Panc1 (cell line): ENCODE measurements at regions not wholly inside any gene's neighbourhood (a gene's known extent, or its start where the extent isn't known, plus 50 kb on each side); places are given as distances from the start of the nearest gene placed in this dataset.

Experiments
- SIN3A ChIP-seq: IDR thresholded peaks from 2 replicates; pipeline ENCODE4 v1.6.1; 2012; ENCODE audit warnings: low read depth, mild to moderate bottlenecking, low read length, moderate library complexity, borderline replicate concordance; ENCODE audit not compliant: insufficient read depth
- TCF7L2 ChIP-seq: IDR thresholded peaks from 2 replicates; pipeline ENCODE4 v1.6.1; 2011; ENCODE audit warnings: mild to moderate bottlenecking, low read depth, low read length, inconsistent platforms
- TF ChIP-seq, protein P1 (sequence below): fragments of 450-650 bp; IDR thresholded peaks from 2 replicates; pipeline ENCODE4 v1.5.1; 2017; ENCODE audit warnings: mild to moderate bottlenecking
- TF ChIP-seq, protein P2 (sequence below), 2 experiments: IDR thresholded peaks; 2 replicates each; pipeline ENCODE4 v1.6.1; 2011 to 2012; ENCODE audit warnings: low read depth in 2 of 2, control low read depth in 1 of 2, low read length in 1 of 2, mild to moderate bottlenecking in 1 of 2, moderate library complexity in 1 of 2; ENCODE audit not compliant: insufficient read depth in 1 of 2

DNA sequence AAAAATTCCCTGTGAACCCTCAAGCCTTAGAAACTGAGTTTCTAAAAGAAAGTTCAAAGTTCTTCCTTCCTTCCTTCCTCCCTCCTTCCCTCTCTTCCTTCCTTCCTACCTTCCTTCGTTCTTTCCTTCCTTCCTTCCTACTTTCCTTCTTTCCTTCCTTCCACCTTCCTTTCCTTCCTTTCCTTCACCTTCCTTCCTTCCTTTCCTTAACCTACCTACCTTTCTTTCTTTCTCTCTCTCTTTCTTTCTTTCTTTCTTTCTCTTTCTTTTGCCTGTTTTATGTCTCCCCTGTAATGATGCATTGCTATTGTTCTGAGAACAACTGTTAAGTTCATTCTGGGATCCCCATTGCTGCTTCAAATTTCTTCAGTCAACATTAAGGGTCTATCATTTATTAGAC is 551.1 kb downstream of the TFEC start:
- TF ChIP-seq, protein P1, sequence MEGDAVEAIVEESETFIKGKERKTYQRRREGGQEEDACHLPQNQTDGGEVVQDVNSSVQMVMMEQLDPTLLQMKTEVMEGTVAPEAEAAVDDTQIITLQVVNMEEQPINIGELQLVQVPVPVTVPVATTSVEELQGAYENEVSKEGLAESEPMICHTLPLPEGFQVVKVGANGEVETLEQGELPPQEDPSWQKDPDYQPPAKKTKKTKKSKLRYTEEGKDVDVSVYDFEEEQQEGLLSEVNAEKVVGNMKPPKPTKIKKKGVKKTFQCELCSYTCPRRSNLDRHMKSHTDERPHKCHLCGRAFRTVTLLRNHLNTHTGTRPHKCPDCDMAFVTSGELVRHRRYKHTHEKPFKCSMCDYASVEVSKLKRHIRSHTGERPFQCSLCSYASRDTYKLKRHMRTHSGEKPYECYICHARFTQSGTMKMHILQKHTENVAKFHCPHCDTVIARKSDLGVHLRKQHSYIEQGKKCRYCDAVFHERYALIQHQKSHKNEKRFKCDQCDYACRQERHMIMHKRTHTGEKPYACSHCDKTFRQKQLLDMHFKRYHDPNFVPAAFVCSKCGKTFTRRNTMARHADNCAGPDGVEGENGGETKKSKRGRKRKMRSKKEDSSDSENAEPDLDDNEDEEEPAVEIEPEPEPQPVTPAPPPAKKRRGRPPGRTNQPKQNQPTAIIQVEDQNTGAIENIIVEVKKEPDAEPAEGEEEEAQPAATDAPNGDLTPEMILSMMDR = no peak
- TF ChIP-seq SIN3A = no peak
- no peak for TF ChIP-seq TCF7L2
- TF ChIP-seq, protein P2, sequence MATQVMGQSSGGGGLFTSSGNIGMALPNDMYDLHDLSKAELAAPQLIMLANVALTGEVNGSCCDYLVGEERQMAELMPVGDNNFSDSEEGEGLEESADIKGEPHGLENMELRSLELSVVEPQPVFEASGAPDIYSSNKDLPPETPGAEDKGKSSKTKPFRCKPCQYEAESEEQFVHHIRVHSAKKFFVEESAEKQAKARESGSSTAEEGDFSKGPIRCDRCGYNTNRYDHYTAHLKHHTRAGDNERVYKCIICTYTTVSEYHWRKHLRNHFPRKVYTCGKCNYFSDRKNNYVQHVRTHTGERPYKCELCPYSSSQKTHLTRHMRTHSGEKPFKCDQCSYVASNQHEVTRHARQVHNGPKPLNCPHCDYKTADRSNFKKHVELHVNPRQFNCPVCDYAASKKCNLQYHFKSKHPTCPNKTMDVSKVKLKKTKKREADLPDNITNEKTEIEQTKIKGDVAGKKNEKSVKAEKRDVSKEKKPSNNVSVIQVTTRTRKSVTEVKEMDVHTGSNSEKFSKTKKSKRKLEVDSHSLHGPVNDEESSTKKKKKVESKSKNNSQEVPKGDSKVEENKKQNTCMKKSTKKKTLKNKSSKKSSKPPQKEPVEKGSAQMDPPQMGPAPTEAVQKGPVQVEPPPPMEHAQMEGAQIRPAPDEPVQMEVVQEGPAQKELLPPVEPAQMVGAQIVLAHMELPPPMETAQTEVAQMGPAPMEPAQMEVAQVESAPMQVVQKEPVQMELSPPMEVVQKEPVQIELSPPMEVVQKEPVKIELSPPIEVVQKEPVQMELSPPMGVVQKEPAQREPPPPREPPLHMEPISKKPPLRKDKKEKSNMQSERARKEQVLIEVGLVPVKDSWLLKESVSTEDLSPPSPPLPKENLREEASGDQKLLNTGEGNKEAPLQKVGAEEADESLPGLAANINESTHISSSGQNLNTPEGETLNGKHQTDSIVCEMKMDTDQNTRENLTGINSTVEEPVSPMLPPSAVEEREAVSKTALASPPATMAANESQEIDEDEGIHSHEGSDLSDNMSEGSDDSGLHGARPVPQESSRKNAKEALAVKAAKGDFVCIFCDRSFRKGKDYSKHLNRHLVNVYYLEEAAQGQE (IDR thresholded peaks at IDR 0.05; ENCODE audit: insufficient read depth in 1 of 2, low read depth in 2 of 2, low read length in 1 of 2) = no peak
